ENCODE measurements at regions not wholly inside any gene's neighbourhood (a gene's known extent, or its start where the extent isn't known, plus 50 kb on each side); places are given as distances from the start of the nearest gene placed in this dataset.

DNA sequence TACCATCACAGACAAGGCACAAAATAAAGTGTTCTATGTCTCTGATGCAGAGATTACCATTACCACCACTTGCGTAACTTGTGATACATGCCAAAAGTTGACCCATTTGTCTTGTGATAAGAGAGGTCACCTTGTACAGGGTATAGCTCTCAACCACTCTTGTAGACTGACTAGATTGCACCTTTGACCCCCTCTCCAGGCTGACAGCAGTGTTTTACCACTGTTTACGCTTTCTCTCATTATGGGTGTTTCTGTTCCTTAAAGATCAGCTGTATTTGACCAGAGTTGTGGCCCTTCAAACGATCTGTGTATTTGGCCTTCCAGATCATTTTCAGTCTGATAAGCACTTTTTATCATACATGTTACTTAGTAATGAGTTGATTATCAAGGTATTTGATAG, 215.7 kb upstream of the HNMT start:
- TF ChIP-seq, protein P1, sequence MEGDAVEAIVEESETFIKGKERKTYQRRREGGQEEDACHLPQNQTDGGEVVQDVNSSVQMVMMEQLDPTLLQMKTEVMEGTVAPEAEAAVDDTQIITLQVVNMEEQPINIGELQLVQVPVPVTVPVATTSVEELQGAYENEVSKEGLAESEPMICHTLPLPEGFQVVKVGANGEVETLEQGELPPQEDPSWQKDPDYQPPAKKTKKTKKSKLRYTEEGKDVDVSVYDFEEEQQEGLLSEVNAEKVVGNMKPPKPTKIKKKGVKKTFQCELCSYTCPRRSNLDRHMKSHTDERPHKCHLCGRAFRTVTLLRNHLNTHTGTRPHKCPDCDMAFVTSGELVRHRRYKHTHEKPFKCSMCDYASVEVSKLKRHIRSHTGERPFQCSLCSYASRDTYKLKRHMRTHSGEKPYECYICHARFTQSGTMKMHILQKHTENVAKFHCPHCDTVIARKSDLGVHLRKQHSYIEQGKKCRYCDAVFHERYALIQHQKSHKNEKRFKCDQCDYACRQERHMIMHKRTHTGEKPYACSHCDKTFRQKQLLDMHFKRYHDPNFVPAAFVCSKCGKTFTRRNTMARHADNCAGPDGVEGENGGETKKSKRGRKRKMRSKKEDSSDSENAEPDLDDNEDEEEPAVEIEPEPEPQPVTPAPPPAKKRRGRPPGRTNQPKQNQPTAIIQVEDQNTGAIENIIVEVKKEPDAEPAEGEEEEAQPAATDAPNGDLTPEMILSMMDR (IDR thresholded peaks at IDR 0.05 in 8 of 11, conservative IDR thresholded peaks at IDR 0.05 in 3 of 11): no peak
- TF ChIP-seq POLR2AphosphoS5 (IDR thresholded peaks at IDR 0.05): no peak
- no peak for TF ChIP-seq POLR2A (IDR thresholded peaks at IDR 0.05)
